IMR-90 (cell line): ENCODE measurements at regions not wholly inside any gene's neighbourhood (a gene's known extent, or its start where the extent isn't known, plus 50 kb on each side); places are given as distances from the start of the nearest gene placed in this dataset.

ENCODE experiments used
- ATAC-seq: fragments of 200-7000 bp; cut with Tn5 transposase; 2 replicates; pipeline ENCODE4 v1.9.1; 2020; ENCODE audit warnings: low read depth, mild to moderate bottlenecking, moderate library complexity
- BruUV-seq: library from RNA; stranded (reverse); fragments of 400-500 nt; replicated peaks from 2 replicates; lab custom pipeline; 2021; lab: Mats Ljungman, UMichigan
- CTCF ChIA-PET: fragments of 300-600 bp; formaldehyde crosslinking; extraction: SDS; loops from one replicate; lab custom pipeline; 2021; ENCODE audit warnings: antibody characterized with exemption; lab: Yijun Ruan, JAX
- POLR2A ChIA-PET: fragments of 300-600 bp; sonication (Branson Sonifier 250); formaldehyde crosslinking; loops from one replicate; lab custom pipeline; 2022; ENCODE audit warnings: antibody characterized with exemption; ENCODE audit not compliant: unreplicated experiment; lab: Charles Lee
- DNase-seq: peaks from one replicate; pipeline ENCODE4 v3.0.0; 2013
- H2AFZ ChIP-seq: replicated peaks from 2 replicates; pipeline ENCODE3; 2013; ENCODE audit warnings: low read length, mild to moderate bottlenecking; ENCODE audit not compliant: poor library complexity
- H2AK5ac ChIP-seq: 2 replicates; pipeline ENCODE4 v1.6.1; 2013; ENCODE audit warnings: low read depth, low read length, inconsistent platforms
- H2AK9ac ChIP-seq: replicated peaks from 2 replicates; pipeline ENCODE3; 2013; ENCODE audit warnings: mild to moderate bottlenecking, low read depth, low read length, moderate library complexity; ENCODE audit not compliant: poor library complexity
- H2BK120ac ChIP-seq: 2 replicates; pipeline ENCODE4 v1.6.1; 2013; ENCODE audit warnings: low read depth, low read length, inconsistent platforms
- H2BK15ac ChIP-seq: 3 replicates; pipeline ENCODE4 v1.6.1; 2013; ENCODE audit warnings: low read depth, low read length, inconsistent platforms
- H2BK20ac ChIP-seq: 2 replicates; pipeline ENCODE4 v1.6.1; 2013; ENCODE audit warnings: low read depth, mild to moderate bottlenecking, inconsistent platforms, low read length, moderate library complexity
- H2BK5ac ChIP-seq: 2 replicates; pipeline ENCODE4 v1.6.1; 2013; ENCODE audit warnings: mild to moderate bottlenecking, low read depth, low read length, inconsistent platforms; ENCODE audit not compliant: poor library complexity, severe bottlenecking
- H3K14ac ChIP-seq: replicated peaks from 2 replicates; pipeline ENCODE4 v1.6.1; 2013; ENCODE audit warnings: low read depth, low read length, inconsistent platforms
- H3K18ac ChIP-seq: 2 replicates; pipeline ENCODE4 v1.6.1; 2013; ENCODE audit warnings: low read depth, low read length, control low read depth
- H3K23ac ChIP-seq: 2 replicates; pipeline ENCODE4 v1.6.1; 2013; ENCODE audit warnings: low read depth, low read length, inconsistent platforms
- H3K27ac ChIP-seq: 2 replicates; pipeline ENCODE4 v1.5.1; 2013; ENCODE audit warnings: mild to moderate bottlenecking, control low read depth, low read length; ENCODE audit not compliant: insufficient read depth
- H3K27me3 ChIP-seq: 2 replicates; pipeline ENCODE4 v1.6.1; 2013; ENCODE audit warnings: low read length; ENCODE audit not compliant: control insufficient read depth, insufficient read depth
- H3K36me3 ChIP-seq: 2 replicates; pipeline ENCODE4 v1.6.1; 2013; ENCODE audit warnings: low read length, mixed read lengths; ENCODE audit not compliant: control insufficient read depth, insufficient read depth
- H3K4ac ChIP-seq: 2 replicates; pipeline ENCODE4 v1.6.1; 2013; ENCODE audit warnings: low read depth, low read length, inconsistent platforms
- H3K4me1 ChIP-seq: 2 replicates; pipeline ENCODE4 v1.6.1; 2013; ENCODE audit warnings: low read length, mixed read lengths; ENCODE audit not compliant: control insufficient read depth, insufficient read depth
- H3K4me2 ChIP-seq: 2 replicates; pipeline ENCODE4 v1.6.1; 2013; ENCODE audit warnings: low read depth, mild to moderate bottlenecking, control low read depth, low read length, moderate library complexity
- H3K4me3 ChIP-seq: 2 replicates; pipeline ENCODE4 v1.5.1; 2013; ENCODE audit warnings: low read depth, mild to moderate bottlenecking, control low read depth, low read length, moderate library complexity; ENCODE audit not compliant: insufficient read depth
- H3K56ac ChIP-seq: 2 replicates; pipeline ENCODE4 v1.6.1; 2013; ENCODE audit warnings: low read length, inconsistent platforms; ENCODE audit not compliant: insufficient read depth; ENCODE audit errors: extremely low read depth
- H3K79me1 ChIP-seq, 2 experiments: 2 replicates each; pipeline ENCODE4 v1.6.1; 2013; ENCODE audit warnings: low read length in 2 of 2, inconsistent platforms in 1 of 2, low read depth in 1 of 2
- H3K9ac ChIP-seq: 2 replicates; pipeline ENCODE4 v1.6.1; 2013; ENCODE audit warnings: low read depth, low read length, control low read depth
- H3K9me1 ChIP-seq: 2 replicates; pipeline ENCODE4 v1.6.1; 2013; ENCODE audit warnings: low read length, inconsistent platforms; ENCODE audit not compliant: insufficient read depth
- H3K9me3 ChIP-seq: 2 replicates; pipeline ENCODE4 v1.6.1; 2013; ENCODE audit warnings: low read length; ENCODE audit not compliant: control insufficient read depth, insufficient read depth
- H4K20me1 ChIP-seq: 2 replicates; pipeline ENCODE4 v1.6.1; 2013; ENCODE audit warnings: low read length, inconsistent platforms; ENCODE audit not compliant: insufficient read depth
- H4K5ac ChIP-seq: 2 replicates; pipeline ENCODE4 v1.6.1; 2013; ENCODE audit warnings: mild to moderate bottlenecking, low read depth, low read length, control low read depth
- H4K8ac ChIP-seq, 2 experiments: 2 replicates each; pipeline ENCODE4 v1.6.1; 2013; ENCODE audit warnings: low read depth in 2 of 2, low read length in 2 of 2, control low read depth in 1 of 2, inconsistent platforms in 1 of 2
- H4K91ac ChIP-seq: 2 replicates; pipeline ENCODE4 v1.6.1; 2013; ENCODE audit warnings: low read depth, low read length, inconsistent platforms; ENCODE audit not compliant: insufficient read depth
- CEBPB ChIP-seq: IDR thresholded peaks from 2 replicates; pipeline ENCODE4 v1.6.1; 2012; ENCODE audit warnings: low read depth, low read length, improper control_type of control experiment
- MAFK ChIP-seq: IDR thresholded peaks from 2 replicates; pipeline ENCODE4 v1.6.1; 2012; ENCODE audit warnings: low read depth, low read length, improper control_type of control experiment
- MXI1 ChIP-seq: IDR thresholded peaks from 2 replicates; pipeline ENCODE4 v1.6.1; 2012; ENCODE audit warnings: low read depth, mild to moderate bottlenecking, low read length, moderate library complexity, borderline replicate concordance
- NFE2L2 ChIP-seq: fragments of 150-350 bp; IDR thresholded peaks from 2 replicates; pipeline ENCODE4 v1.6.1; 2016; ENCODE audit warnings: low read depth, mild to moderate bottlenecking, low read length
- RAD21 ChIP-seq: IDR thresholded peaks from 2 replicates; pipeline ENCODE4 v1.6.1; 2012; ENCODE audit warnings: low read length, improper control_type of control experiment
- RCOR1 ChIP-seq: IDR thresholded peaks from 2 replicates; pipeline ENCODE4 v1.6.1; 2012; ENCODE audit warnings: mild to moderate bottlenecking, low read length, improper control_type of control experiment; ENCODE audit not compliant: insufficient replicate concordance
- RFX5 ChIP-seq: IDR thresholded peaks from 2 replicates; pipeline ENCODE4 v1.8.0; 2012; ENCODE audit warnings: low read depth, mild to moderate bottlenecking, low read length, moderate library complexity
- SMC3 ChIP-seq: fragments of 150-350 bp; IDR thresholded peaks from 2 replicates; pipeline ENCODE4 v1.6.1; 2016; ENCODE audit warnings: low read depth, mild to moderate bottlenecking, antibody characterized with exemption, low read length, moderate library complexity
- WGBS, 2 experiments: methylation state at CpG; one replicate each; pipeline versions ENCODE4 v1.1.5 to v1.1.7; 2013; ENCODE audit warnings: missing lambda C conversion rate in 2 of 2; ENCODE audit not compliant: insufficient read length in 1 of 2; ENCODE audit errors: extremely low coverage in 2 of 2; 5-methylcytosine and 5-hydroxymethylcytosine counted together
- dilution Hi-C: fragments of 300-500 bp; cut with HindIII; formaldehyde crosslinking; loops from one replicate; pipeline ENCODE4 v1.14.3; 2018; ENCODE audit warnings: low sequenced_read_pairs; ENCODE audit not compliant: unreplicated experiment
- in situ Hi-C: fragments of 300-500 bp; cut with MboI; formaldehyde crosslinking; loops from 3 replicates; pipeline ENCODE4 v1.14.3; 2019; ENCODE audit warnings: low sequenced_read_pairs, inconsistent platforms, mixed read lengths
- intact Hi-C: fragments of 100-400 bp; cut with micrococcal nuclease; formaldehyde crosslinking; loops from 2 replicates; pipeline ENCODE4 v1.10.0; 2022
- TF ChIP-seq, protein P1 (sequence below): fragments of 150-350 bp; IDR thresholded peaks from 2 replicates; pipeline ENCODE4 v1.6.1; 2017; ENCODE audit warnings: mild to moderate bottlenecking, antibody characterized with exemption, low read length, low read depth
- TF ChIP-seq, protein P2 (sequence below): fragments of 150-350 bp; IDR thresholded peaks from 2 replicates; pipeline ENCODE4 v1.6.1; 2016; ENCODE audit warnings: low read depth, mild to moderate bottlenecking, low read length, moderate library complexity, borderline replicate concordance
- TF ChIP-seq, protein P3 (sequence below): conservative IDR thresholded peaks from 2 replicates; pipeline ENCODE4 v1.5.1; 2012; ENCODE audit warnings: mild to moderate bottlenecking, low read depth, low read length, improper control_type of control experiment

DNA sequence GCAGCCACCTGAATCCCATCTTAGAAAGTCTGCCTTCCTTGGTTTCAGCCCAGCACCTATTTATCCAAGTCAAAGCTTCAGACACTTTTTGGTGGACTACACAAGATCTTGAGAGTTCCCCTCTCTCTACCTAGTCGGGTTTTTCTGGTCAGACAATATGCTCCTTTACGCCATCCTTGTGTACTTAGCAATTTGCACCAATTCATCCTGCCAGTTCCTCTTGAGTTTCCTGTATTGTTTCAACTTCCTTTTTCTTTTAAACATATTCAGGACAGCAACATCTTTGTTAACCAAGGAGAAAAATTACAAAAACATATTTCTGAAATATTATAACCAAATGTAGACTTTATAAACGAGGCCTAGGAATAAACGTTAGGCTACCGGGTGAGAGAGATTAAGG lies 368.2 kb upstream of the CADM1 start:
- Histone ChIP-seq H3K9me3 (no peaks in the 10 kb centered on the region), H3K4me2 (no peak overlapping the region), H3K9me1 (no peaks in the 10 kb centered on the region), H2BK5ac (no peak overlapping the region), H3K18ac (no peak overlapping the region), H2AK9ac (no peak overlapping the region), H3K56ac (no peak overlapping the region), H2BK15ac (no peak overlapping the region), H3K27me3 (no peaks in the 10 kb centered on the region; the same call in 1 of the 2 replicates), H2AK5ac (no peak overlapping the region), H3K36me3 (no peaks in the 10 kb centered on the region), H3K4me1 (no peaks in the 10 kb centered on the region; the same call in 1 of the 2 replicates), H4K20me1 (no peaks in the 10 kb centered on the region), H2BK120ac (no peak overlapping the region), H4K91ac (no peak overlapping the region), H3K23ac (no peak overlapping the region), H3K4me3 (no peak overlapping the region), H4K5ac (no peak overlapping the region), H3K4ac (no peak overlapping the region), H4K8ac (no peak overlapping the region), H3K14ac (no peak overlapping the region), H2BK20ac (no peak overlapping the region), H2AFZ (no peak overlapping the region), H3K79me1 (no peaks in the 10 kb centered on the region), H3K9ac (no peak overlapping the region), H3K27ac (no peak overlapping the region)
- ChIA-PET POLR2A (no interaction called here), CTCF (no interaction called here)
- in situ Hi-C loops = no loop called here
- no TSS peak for BruUV-seq
- ATAC-seq (no peak), DNase-seq (no peak)
- TF ChIP-seq MAFK (no peak), NFE2L2 (no peak), SMC3 (no peak), RAD21 (no peak), RFX5 (no peak), RCOR1 (no peak), MXI1 (no peak), CEBPB (no peak)
- TF ChIP-seq, protein P1, sequence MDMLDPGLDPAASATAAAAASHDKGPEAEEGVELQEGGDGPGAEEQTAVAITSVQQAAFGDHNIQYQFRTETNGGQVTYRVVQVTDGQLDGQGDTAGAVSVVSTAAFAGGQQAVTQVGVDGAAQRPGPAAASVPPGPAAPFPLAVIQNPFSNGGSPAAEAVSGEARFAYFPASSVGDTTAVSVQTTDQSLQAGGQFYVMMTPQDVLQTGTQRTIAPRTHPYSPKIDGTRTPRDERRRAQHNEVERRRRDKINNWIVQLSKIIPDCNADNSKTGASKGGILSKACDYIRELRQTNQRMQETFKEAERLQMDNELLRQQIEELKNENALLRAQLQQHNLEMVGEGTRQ = no peak
- TF ChIP-seq, protein P2, sequence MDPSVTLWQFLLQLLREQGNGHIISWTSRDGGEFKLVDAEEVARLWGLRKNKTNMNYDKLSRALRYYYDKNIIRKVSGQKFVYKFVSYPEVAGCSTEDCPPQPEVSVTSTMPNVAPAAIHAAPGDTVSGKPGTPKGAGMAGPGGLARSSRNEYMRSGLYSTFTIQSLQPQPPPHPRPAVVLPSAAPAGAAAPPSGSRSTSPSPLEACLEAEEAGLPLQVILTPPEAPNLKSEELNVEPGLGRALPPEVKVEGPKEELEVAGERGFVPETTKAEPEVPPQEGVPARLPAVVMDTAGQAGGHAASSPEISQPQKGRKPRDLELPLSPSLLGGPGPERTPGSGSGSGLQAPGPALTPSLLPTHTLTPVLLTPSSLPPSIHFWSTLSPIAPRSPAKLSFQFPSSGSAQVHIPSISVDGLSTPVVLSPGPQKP = no peak
- TF ChIP-seq, protein P3, sequence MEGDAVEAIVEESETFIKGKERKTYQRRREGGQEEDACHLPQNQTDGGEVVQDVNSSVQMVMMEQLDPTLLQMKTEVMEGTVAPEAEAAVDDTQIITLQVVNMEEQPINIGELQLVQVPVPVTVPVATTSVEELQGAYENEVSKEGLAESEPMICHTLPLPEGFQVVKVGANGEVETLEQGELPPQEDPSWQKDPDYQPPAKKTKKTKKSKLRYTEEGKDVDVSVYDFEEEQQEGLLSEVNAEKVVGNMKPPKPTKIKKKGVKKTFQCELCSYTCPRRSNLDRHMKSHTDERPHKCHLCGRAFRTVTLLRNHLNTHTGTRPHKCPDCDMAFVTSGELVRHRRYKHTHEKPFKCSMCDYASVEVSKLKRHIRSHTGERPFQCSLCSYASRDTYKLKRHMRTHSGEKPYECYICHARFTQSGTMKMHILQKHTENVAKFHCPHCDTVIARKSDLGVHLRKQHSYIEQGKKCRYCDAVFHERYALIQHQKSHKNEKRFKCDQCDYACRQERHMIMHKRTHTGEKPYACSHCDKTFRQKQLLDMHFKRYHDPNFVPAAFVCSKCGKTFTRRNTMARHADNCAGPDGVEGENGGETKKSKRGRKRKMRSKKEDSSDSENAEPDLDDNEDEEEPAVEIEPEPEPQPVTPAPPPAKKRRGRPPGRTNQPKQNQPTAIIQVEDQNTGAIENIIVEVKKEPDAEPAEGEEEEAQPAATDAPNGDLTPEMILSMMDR = no peak
- intact Hi-C loops = loop anchor here (5.0 kb wide), 1 partner anchor 350 kb away; no protein-coding TSS in a partner anchor
- whole genome bisulfite sequencing, 2 experiments = 56% methylated on average over 3 of the region's 5 CpGs; no CpG with 5 or more reads in 1 of the 2 experiments
- dilution Hi-C loops = no loop called here
